ENCODE measurements at regions not wholly inside any gene's neighbourhood (a gene's known extent, or its start where the extent isn't known, plus 50 kb on each side); places are given as distances from the start of the nearest gene placed in this dataset.

DNA sequence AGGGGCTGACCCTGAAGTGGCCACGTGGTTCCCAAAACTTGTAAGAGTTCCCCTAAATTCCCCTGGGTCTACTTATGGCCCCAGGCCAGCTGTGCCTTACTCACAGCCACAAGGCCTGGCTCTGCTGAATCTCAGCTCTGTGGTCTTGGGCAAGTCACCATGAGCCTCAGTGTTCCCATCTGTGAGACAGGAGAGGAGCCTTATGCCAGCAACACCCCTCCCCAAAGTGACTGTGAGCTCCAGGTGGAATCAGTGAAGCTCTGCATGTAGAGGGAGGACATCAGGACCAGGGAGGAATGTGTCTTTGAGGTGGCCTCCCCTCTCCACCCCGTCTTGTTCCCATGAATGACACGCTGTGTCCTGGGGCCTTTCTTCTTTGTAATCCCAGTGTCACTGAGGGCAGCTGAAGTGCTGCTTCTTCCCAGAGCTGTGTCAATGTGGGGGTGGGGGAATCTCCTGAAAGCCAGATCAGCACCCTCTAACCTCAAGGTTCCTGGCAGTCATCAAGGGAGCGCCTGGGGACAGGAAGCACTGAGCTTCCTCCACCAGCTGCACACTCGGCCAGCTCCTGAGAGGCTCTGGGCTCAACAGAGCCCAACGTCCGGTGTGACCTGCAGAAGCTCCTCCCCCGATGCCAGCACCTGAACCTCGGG, 258.9 kb downstream of the UACA start:
- DNase-seq = no peak

DNA sequence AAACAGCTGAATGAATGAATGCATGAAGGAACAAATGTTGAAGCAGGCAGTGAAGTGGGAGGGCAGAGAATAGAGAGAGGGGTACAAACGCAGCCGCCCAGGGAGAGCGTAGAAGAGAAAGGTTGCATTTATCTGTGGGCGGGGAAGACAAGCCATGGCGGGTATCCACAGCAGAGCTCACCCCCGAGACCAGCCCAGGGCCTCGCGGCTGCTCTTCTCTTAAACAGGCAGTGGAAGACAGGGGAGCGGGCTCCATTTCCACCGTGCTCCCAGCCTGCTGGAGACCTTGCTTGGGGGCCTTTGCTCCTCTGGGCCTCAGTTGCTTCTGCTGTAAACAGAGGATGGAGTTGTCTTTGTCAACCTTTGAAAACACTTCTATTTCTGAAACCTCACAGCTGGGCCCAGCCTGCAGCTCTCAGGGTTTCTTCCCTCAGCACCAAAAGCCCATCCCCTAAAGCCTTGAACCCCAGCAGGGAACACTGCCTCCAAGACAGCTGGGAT, 259.5 kb downstream of the UACA start:
- DNase-seq = no peak

DNA sequence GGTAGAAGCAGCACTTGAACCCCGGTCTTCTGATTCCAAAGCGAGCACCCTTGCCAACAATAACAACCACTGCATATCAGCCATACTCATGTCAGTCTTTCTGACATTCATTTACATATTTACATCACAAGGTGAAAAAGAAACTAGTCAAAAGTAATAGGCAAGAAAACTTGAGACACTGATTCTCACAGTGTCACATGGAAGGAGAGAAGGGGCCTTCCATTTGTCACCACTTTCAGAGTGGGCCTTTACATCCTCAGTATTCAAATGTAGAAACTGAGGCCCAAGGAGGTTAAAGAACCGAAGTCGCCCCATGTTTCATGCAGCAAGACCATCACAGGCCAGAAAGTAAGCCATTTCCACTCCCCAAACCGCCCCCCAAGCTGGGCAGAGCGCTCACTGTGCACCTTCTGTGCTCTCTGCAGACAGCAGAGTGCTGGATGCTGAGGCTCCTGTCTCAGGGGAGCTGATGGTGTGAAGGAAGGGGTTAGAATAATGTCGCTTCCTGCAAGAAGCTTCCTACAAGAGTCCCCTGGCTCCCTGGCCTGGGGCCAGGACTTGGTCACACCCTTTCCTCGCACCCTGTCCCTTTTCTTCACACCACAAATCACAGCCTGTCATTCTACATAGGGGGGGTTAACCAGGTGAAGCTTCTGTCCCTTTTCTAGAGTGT, 260.1 kb downstream of the UACA start:
- DNase-seq = no peak

DNA sequence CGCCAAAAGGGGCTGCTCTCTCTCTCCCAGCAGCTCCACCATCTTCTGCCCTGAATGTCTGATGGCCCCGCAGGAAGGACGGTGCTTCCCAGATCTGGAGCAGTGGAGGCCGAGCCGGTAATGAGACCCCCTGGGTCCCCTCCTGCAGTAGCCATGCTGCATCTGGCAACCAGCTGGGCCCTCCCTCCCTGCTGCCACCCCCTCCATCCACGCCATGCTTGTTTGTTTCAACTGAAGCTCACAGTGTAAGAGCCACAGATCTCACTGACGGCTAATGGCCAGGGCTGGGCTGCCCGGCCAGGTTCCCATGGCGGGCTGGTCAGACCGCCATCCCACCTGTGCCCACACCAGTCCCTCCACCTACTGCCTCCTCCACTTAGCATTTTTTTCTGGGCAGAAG, 260.8 kb downstream of the UACA start:
- DNase-seq = no peak

DNA sequence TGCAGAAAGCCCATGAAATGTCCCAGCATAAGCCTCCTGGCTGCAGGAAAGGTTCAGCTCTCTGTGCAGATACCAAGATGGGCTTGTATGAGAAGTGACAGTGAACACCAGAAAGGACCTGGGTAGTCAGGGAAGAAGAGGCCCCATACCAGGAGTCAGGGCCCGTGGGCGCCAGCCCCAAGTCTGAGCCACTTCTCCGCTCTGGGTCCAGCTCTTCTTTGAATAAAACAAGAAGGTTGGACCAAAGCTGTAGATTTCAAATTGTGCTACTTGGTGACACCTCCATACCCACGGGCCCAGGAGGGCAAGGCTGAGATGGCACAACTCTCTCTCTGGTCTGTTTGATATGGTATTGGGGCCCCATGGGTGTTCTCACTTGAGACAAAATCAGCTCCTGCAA, 261.5 kb downstream of the UACA start:
- no peak for DNase-seq

DNA sequence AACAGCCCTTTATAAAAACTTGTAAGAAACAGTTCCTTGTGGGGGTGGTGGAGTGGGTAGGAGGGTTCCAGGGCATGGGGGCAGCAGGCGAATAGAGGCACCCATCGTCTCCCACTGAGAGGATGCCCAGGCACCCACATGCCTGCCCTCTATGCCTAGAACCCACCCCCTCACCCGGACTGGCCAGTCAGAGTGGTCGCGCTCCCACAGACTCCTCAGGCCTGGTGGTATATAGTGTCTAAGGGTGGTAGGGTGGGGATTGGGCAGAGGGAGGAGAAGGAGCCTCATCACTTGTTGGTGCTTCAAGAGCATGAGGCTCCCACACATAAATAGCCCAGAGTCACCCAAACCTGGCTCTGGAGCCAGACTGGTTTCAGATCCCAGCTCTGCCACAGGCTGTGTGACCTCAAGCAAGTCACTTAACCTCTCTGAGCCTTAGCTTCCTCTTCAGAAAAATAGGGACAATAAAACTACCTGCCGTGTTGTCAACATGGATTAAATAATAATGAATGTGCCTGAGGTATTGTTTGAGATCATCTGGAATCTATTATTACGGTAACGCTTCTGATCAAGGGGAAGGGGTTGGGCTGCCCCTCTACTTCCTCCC, 262.1 kb downstream of the UACA start:
- no peak for DNase-seq

DNA sequence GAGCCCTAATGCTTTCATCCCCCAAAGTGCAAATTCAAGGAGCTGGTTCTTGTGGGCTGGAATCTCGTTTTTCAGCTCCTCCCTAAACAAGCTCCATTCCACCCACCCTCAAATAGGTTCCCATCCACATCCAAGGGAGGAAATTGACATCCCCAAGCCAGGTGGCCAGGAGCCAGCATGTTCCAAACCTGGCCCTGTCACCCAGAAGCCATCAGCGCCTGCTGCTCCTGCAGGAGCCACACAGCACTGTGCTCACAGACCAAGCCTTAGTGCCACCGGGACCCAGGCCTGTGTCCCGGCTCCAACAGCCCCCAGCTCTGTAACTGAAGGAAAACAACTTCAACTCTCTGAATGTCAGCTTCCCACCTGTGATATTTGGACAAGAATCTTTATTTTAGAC, 263.6 kb downstream of the UACA start:
- DNase-seq = no peak

DNA sequence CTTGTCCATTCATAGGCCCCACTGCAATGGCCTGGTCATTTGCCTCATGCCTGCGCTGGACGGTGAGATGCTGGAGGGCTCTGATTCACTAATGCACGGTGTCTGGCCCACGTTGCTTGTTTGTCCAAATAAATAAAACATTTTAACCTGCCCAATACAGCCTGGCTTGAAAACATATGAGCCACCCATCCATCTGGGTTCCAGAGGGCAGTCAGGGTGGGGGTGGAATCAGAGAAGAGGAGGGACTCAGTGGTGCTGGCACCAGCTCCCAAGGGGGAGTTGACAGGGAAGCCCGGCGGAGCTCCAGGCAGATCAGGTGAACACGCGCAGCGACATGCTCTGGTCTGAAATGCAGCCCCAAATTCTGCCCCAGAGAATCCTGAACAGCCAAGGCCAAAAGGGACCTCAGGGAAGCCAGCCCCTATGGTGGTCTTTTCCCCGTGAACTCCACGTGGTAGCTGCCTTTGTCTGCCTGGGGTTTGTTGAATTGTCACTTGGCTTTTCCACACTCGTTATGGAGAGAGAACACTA, 265.2 kb downstream of the UACA start:
- no peak for DNase-seq

DNA sequence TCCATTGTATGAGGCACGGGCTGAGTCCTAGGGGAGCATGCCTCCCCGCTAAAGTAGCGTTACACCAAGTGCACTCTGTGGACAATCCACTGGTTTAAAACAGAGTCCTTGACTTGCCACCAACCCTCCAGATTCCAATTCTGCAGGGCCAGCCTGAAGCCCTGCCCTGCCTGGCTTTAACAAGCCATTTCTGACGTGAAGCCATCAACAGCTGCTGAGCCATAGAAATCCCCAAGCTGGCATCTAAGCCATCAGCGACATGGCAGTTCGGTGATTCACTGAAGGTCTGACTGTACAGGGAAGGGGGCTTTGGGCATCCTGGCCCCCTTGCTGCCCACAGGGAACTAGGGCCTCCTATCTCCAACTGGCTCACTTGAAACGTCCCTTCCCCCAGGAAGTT, 265.7 kb downstream of the UACA start:
- no peak for DNase-seq

DNA sequence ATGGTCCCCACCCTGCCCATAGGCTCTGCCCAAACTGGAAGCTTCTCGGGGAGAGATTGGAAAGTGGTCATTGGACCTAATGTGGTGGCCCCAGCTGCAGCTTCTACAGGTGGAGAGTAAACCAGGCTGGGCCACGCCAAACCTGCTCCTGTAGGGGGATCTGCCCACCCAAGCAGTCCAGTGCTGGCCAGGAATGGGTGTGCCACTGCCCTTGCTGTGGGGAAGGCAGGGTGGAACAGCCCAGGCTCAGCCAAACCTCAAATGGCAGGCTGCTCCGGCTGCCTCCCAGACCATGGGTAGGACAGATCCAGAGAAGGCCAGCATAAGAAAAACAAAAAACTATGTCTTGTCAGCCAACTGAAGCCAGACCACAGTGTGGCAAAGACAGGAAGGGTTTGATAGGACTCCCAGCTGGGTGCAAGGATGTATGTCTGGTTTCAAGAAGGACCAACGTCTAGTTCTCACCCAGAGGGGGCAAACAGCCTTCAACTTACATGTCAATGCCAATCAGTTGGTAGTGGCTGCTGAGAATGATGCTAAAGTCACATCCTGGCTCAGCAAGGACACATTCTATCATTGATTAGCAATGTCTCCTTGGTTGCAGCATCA, 267.3 kb downstream of the UACA start:
- DNase-seq = no peak

DNA sequence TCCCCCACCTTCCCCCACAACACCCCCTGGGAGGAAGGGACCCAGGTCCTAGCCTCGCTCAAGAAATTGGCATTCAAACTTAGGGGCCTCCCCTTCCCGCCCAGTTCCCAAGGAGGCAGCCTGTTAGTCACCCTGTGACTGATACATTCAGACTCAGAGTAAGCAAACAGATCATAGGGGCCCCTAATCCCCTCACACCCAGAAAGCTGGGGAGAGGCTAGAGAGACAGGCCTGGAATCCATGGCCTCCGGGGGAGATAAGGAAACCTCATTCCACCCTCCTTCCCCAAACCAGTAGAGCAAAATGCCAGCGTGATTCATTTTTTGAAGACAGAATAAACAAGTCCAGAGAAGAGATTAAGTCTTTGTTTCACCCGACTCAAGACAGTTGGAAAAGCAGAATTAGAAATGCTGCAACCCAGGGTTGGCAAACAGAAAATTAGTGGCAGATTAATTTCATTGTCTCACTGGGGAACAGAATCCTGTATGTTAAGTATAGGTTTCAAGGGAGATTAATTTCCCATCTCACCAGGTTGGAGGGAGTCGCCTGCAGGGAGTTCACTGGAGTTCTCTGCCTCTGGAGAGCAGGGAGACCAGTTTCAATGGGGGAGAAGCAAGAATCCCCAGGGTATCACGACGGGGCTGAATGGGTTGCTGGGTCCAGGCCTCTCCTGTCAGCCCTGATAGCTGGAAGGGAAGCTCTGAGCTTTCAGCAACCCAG, 268.3 kb downstream of the UACA start:
- DNase-seq = no peak

DNA sequence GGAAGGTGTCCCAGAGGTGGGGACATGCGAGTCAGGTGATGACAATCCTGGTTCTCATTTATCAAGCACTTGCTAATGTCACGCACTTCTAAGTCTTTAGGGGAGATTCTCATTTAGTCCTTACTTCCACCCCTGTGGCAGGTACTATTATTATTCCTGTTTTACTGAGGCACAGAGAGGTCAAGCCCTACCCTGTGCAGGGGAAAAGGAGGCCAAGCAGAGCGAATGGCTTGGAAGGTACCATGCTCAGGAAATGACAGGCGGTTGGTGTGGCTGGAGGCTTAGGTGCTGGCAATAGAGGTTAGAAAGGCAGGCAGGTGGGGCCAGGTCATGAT, 268.9 kb downstream of the UACA start:
- DNase-seq = no peak

DNA sequence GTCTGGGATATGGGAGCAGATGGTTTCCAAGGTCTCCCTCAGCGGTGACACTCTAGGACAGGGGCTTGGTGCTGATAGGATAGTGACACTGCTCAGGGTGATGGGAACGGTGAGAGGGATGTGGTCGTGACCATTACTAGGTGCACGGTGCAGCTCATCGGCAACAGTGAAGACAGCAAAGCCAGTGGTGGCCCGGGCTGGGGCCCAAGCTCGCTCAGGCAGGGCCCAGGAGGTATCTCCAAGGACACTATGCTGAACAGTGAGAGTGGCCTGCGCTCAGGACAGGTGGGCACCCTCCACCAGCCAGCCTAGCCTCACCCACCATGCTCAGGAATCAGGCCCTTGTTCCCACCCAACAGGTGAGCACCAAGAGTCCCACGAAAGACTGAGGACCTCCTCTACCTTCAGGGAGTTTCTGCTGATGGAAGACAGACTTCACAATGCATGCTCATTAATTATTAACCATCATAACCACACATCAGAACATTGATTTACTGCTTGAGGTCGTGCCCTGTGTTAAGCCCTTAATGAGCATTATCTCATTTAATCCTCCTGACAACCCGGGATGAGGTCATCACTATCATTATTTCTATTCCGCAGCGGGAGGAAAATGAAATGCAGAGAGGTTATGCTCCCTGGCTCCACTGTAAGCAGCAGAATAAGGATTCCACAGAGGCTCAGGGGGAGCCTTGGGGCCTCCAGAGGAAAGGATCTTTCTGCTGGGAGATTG, 269.4 kb downstream of the UACA start:
- DNase-seq = no peak

DNA sequence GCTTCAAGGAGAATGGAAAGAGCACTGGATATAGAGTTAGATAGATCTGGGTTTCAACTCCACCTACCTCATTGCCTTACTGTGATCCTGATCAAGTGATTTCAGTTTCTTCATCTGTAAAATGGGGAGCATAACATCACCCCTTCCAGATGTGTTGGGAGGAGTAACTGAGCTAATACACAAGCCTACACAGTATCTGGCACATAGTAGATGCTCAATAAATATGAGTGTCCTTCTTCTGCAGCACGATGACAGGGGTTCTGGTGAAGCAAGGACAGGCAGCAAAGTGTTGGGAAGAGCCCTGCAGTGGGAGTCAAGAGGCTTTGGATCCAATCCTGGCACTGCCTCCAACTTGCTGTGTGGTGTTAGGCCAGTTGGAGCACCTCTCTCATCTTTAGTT, 270.0 kb downstream of the UACA start:
- DNase-seq = no peak

DNA sequence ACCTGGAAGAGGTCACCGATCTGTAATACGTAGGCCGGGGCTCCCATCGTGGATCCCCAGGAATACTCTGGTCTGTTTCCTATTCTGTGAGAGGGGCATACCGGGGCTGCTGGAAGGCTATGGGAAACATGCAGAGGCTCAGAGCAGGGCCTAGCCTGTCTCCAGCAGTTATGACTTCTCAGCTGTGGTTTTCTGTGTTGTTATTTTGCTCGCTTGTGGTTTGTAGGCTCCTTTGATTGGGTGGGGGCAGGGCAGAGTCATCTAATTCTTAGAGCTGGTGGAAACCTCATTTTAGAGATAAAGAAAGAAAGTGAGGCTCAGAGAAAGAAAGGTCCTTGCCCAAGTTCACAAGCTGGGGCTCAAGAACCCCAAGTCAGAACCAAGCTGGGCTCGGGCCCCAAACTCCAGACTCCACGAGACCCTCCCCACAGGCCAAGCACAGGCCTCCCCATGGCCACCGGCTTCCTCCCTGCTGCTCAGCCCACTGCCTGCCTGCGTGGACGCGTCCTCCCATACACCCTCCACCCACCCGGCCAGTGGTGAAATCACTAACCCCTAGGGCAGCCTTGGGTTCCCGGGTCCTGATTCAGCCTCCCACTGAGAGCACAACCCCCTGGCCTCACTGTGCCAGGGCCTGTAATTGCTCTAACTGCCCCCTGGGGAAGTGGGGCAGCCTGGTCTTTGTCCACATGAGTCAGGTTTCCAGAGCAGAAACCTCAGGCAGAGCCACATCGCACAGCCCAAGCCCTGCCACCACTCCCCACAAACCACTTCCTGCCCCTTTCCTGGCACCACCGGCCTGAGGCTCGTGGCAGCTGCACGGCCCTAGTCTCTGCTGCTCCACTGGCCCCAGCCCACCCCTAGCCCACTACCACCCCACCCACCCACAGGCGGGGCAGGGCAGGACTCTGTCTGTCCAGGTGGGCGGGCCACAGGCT, 270.8 kb downstream of the UACA start:
- peak; percentile 81 to 85 for DNase-seq

DNA sequence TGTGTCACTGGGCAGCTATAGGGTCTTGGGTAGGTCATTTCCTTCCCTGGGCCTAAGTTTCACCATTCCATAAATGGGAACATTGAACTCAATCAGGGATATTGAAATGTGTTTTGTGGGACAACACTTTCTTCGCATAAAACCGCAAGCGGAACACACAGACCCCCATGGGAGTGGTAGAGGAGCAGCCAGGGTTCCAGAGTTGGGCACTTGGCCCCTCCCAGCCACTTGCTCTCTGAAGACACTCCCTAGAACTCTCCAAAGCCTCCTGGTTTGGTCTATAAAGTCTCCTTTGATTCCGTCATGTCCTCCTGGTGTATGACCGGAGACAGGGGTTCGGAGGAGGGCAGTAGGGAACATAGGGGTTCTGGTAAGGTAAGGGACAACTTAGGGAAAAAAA, 271.7 kb downstream of the UACA start:
- no peak for DNase-seq

DNA sequence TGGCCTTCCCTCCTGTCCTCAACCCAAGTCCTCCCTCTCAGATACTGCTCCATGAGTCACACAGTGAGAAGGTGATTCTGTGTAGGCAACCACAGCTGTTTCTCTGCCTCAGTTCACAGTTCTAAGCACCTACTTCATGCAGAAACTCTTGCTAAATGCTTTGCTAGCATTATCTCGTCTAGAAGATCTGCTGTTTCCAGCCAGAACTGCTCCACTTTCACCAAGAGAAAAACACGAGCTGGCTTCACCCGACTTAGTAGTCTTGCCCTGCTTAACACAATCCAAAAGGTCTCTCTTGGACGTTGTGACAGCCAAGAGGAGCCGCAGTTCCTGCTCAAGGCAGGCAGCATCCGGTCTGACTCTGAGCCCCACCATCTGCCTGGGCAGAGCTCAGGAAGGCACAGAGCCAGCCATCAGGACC, 272.1 kb downstream of the UACA start:
- DNase-seq = no peak

DNA sequence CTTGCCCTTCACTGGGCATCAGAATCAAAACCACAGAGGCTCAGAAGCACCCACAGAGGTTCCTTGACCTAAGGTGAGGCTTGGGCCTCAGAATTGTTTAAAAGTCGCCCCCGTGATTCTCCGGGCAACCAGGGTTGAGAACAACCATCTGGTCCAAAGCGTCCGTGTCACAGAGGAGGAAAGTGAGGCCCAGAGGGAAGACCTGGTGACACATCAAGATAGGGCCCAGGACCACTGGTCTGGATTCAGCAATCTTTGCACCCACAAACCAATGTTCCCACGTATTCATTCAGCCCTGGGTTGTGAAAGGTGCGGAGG, 272.6 kb downstream of the UACA start:
- no peak for DNase-seq

DNA sequence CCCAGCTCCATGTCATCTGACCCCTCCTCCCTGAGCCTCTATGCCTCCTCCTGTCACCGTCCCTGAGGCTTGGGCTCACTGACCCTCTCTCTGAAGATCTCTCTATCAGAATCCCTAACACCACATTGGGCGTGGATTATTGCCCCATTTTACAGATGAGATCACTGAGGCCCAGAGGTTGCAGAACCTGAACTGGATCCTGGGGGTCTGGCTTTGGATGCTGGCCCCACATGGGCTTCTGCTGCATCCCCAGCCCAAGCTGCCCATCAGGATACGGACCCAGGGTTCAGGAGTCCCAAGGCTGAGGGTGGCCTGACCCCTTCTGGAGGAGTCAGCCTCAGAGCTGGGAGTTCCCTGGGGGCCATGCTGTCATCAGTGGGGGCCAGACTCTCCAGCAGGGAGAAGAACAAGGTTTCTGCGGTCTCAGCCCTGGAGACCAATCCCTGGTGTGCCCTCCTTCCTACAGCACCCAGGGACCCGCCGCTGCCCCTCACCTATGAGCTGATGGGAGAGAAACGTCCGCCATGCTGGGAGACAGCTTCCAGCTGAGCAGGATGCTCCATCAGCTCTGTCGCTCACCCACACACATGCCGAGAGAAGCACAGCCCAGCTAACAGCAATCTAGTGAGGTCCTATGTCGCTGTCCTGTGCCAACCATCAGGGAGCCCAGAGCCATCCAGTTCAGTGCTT, 273.1 kb downstream of the UACA start:
- DNase-seq = no peak

DNA sequence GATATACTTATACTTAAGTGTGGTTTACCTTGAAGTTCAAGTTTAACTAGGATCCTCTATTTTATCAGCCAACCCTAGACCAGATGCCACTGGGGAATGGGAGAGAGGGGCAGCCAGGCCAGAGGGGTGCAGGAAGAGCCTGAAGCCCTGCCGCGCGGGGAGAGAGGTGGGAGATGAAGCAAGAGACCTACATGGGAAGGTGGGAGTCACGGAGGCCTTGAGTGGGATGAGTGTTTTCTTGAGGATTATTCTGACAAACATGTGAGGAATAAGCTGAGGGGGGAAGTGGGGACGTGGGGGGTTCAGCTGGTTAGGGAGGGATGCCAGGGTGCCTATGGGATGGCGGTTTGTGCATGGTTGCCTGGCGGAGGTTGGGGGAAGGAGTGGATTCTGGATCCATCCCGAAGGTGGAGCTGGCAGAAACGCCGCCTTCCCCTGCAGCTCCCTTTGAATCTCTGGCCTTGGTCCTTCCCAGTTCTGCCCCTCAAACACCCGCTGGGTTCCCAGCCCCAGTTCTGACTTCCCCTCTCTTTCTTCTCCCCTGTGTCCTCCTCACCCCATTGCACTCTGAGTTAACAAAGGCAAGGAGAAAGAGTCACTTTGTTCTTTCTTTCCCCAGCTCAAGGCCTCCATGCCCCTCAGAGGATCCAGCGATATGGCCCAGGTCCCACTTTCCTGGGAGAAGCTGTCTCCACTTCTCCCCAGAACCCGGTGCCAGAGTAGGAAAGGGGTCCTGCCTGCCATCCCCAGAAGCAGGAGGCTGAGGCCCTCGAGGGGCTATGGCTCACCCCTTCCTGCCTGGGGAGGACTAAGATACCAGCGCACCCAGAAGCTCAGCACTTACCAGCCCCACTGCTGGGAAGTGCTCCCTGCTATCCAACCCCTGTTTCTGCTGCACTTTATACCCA, 274.2 kb downstream of the UACA start:
- DNase-seq = no peak

Measured in activated CD4-positive, alpha-beta T cell treated with anti-CD3 and anti-CD28 coated beads for 4 hours (primary cell).